GM12878 (cell line): ENCODE measurements at regions not wholly inside any gene's neighbourhood (a gene's known extent, or its start where the extent isn't known, plus 50 kb on each side); places are given as distances from the start of the nearest gene placed in this dataset.

Experiments
- ATAC-seq: fragments of 200-7000 bp; cut with Tn5 transposase; 3 replicates; pipeline ENCODE4 v1.9.1; 2020; ENCODE audit warnings: mild to moderate bottlenecking, moderate library complexity
- BruUV-seq: library from RNA; stranded (reverse); fragments of 400-500 nt; replicated peaks from 2 replicates; lab custom pipeline; 2021; lab: Mats Ljungman, UMichigan
- CTCF ChIA-PET: fragments of 300-600 bp; sonication (Branson Sonifier 250); formaldehyde crosslinking; extraction: SDS; loops from one replicate; lab custom pipeline; 2021; ENCODE audit warnings: inconsistent platforms; lab: Yijun Ruan, JAX
- POLR2A ChIA-PET: fragments of 350-600 bp; formaldehyde crosslinking; extraction: SDS; loops from one replicate; lab custom pipeline; 2021; ENCODE audit warnings: inconsistent platforms; lab: Charles Lee
- RAD21 ChIA-PET: fragments of 300-600 bp; sonication (Branson Sonifier 250); formaldehyde crosslinking; loops from one replicate; lab custom pipeline; 2023; ENCODE audit warnings: antibody characterized with exemption; ENCODE audit not compliant: unreplicated experiment; lab: Charles Lee
- SMC1A ChIA-PET: fragments of 300-600 bp; sonication (Branson Sonifier 250); formaldehyde crosslinking; loops from one replicate; lab custom pipeline; 2023; ENCODE audit not compliant: unreplicated experiment, uncharacterized antibody; lab: Charles Lee
- DNase-seq: peaks from one replicate; pipeline ENCODE4 v3.0.0-alpha.2; 2011; ENCODE audit warnings: low read depth, low spot score
- FAIRE-seq: peaks from 3 replicates; lab custom pipeline; 2011; peaks lifted over from hg19 to GRCh38; lab: Jason Lieb, UNC
- H2AFZ ChIP-seq: 2 replicates; pipeline ENCODE4 v1.6.0; 2011; ENCODE audit warnings: low read depth, low read length, control low read depth; ENCODE audit not compliant: control insufficient read depth
- H3K27ac ChIP-seq: 2 replicates; pipeline ENCODE4 v1.5.1; 2011; ENCODE audit warnings: control low read depth; ENCODE audit not compliant: control insufficient read depth, insufficient read depth
- H3K27me3 ChIP-seq, 2 experiments: replicated peaks in 1 of 2; 2 replicates each; pipeline versions ENCODE4 v1.6.0 to v1.6.1; 2011; ENCODE audit warnings: low read length in 1 of 2; ENCODE audit not compliant: control insufficient read depth in 2 of 2, insufficient read depth in 2 of 2
- H3K36me3 ChIP-seq, 2 experiments: 2 replicates each; pipeline ENCODE4 v1.5.1; 2011; ENCODE audit warnings: low read length in 1 of 2; ENCODE audit not compliant: control insufficient read depth in 2 of 2, insufficient read depth in 2 of 2
- H3K4me1 ChIP-seq: 2 replicates; pipeline ENCODE4 v1.6.1; 2011; ENCODE audit warnings: mild to moderate bottlenecking, low read length, moderate library complexity, mixed read lengths; ENCODE audit not compliant: control insufficient read depth, insufficient read depth
- H3K4me2 ChIP-seq: 2 replicates; pipeline ENCODE4 v1.6.0; 2011; ENCODE audit warnings: control low read depth; ENCODE audit not compliant: control insufficient read depth, insufficient read depth
- H3K4me3 ChIP-seq: fragments of 200-600 bp; sonication (generic); 2 replicates; pipeline ENCODE4 v1.5.1; 2016
- H3K79me2 ChIP-seq: 2 replicates; pipeline ENCODE4 v1.6.0; 2011; ENCODE audit warnings: low read length; ENCODE audit not compliant: control insufficient read depth, insufficient read depth
- H3K9ac ChIP-seq: 2 replicates; pipeline ENCODE4 v1.8.0; 2011; ENCODE audit warnings: low read length, control low read depth, mixed read lengths; ENCODE audit not compliant: control insufficient read depth, insufficient read depth
- H3K9me3 ChIP-seq: replicated peaks from 3 replicates; pipeline ENCODE4 v1.5.1; 2011; ENCODE audit warnings: mild to moderate bottlenecking, low read length; ENCODE audit not compliant: control insufficient read depth, insufficient read depth
- H4K20me1 ChIP-seq: 2 replicates; pipeline ENCODE4 v1.6.0; 2011; ENCODE audit not compliant: control insufficient read depth, insufficient read depth
- CREB1 ChIP-seq: IDR thresholded peaks from 2 replicates; pipeline ENCODE4 v1.6.1; 2012; ENCODE audit warnings: low read depth, mild to moderate bottlenecking, inconsistent platforms
- CUX1 ChIP-seq: IDR thresholded peaks from 2 replicates; pipeline ENCODE4 v1.6.1; 2012; ENCODE audit warnings: improper control_type of control experiment, low read depth, low read length; ENCODE audit not compliant: insufficient replicate concordance
- EZH2 ChIP-seq: IDR thresholded peaks from 2 replicates; pipeline ENCODE4 v1.6.1; 2012; ENCODE audit warnings: low read depth, mild to moderate bottlenecking, control low read depth, inconsistent platforms, low read length, borderline replicate concordance; ENCODE audit not compliant: control insufficient read depth
- FOS ChIP-seq: IDR thresholded peaks from 3 replicates; pipeline ENCODE4 v1.6.1; 2011; ENCODE audit warnings: borderline replicate concordance; ENCODE audit not compliant: insufficient read length; ENCODE audit errors: extremely low read depth
- HDAC2 ChIP-seq: fragments of 200-600 bp; sonication (generic); IDR thresholded peaks from 2 replicates; pipeline ENCODE4 v1.6.1; 2017
- HDAC6 ChIP-seq: fragments of 200-600 bp; sonication (generic); IDR thresholded peaks from one replicate; pipeline ENCODE4 v1.8.0; 2017; ENCODE audit warnings: antibody characterized with exemption; ENCODE audit not compliant: unreplicated experiment
- HDGF ChIP-seq: fragments of 450-650 bp; IDR thresholded peaks from 2 replicates; pipeline ENCODE4 v1.6.1; 2016; ENCODE audit warnings: antibody characterized with exemption
- IKZF2 ChIP-seq, 2 experiments: fragments of 450-650 bp; IDR thresholded peaks; 2 replicates each; pipeline ENCODE4 v1.6.1; 2017; ENCODE audit warnings: mild to moderate bottlenecking in 2 of 2, moderate library complexity in 2 of 2
- MLLT1 ChIP-seq: fragments of 450-650 bp; IDR thresholded peaks from 2 replicates; pipeline ENCODE4 v1.6.1; 2016; ENCODE audit warnings: mild to moderate bottlenecking
- NFIC ChIP-seq: IDR thresholded peaks from 2 replicates; pipeline ENCODE4 v1.6.1; 2012; ENCODE audit warnings: low read depth, mild to moderate bottlenecking, inconsistent platforms, low read length, moderate library complexity
- PAX8 ChIP-seq: fragments of 450-650 bp; IDR thresholded peaks from 2 replicates; pipeline ENCODE4 v1.6.1; 2017; ENCODE audit warnings: mild to moderate bottlenecking, moderate library complexity
- RAD51 ChIP-seq: fragments of 450-650 bp; IDR thresholded peaks from 2 replicates; pipeline ENCODE4 v1.6.1; 2016; ENCODE audit warnings: moderate library complexity, mild to moderate bottlenecking, inconsistent platforms
- REST ChIP-seq: IDR thresholded peaks from 2 replicates; pipeline ENCODE4 v1.6.1; 2012; ENCODE audit warnings: mild to moderate bottlenecking, low read depth, low read length
- SRF ChIP-seq, 2 experiments: IDR thresholded peaks; 2 replicates each; pipeline ENCODE4 v1.6.1; 2011; ENCODE audit warnings: low read depth in 2 of 2, low read length in 2 of 2, mild to moderate bottlenecking in 1 of 2, moderate library complexity in 1 of 2
- TCF12 ChIP-seq: IDR thresholded peaks from 2 replicates; pipeline ENCODE4 v1.6.1; 2011; ENCODE audit warnings: low read depth, mild to moderate bottlenecking, low read length
- TCF7 ChIP-seq: IDR thresholded peaks from 2 replicates; pipeline ENCODE4 v1.6.1; 2014; ENCODE audit warnings: antibody characterized with exemption, borderline replicate concordance
- WRNIP1 ChIP-seq: IDR thresholded peaks from 2 replicates; pipeline ENCODE4 v1.6.1; 2011; ENCODE audit warnings: low read depth, low read length, improper control_type of control experiment, borderline replicate concordance
- ZBED1 ChIP-seq: IDR thresholded peaks from 2 replicates; pipeline ENCODE4 v1.6.1; 2016; ENCODE audit warnings: borderline replicate concordance
- WGBS: methylation state at CpG from one replicate; pipeline ENCODE4 v1.1.6; 2016; ENCODE audit warnings: low lambda C conversion rate; ENCODE audit not compliant: insufficient replicate concordance, insufficient coverage; ENCODE audit errors: missing lambda C conversion rate; 5-methylcytosine and 5-hydroxymethylcytosine counted together
- in situ Hi-C: fragments of 300-500 bp; cut with MboI; formaldehyde crosslinking; loops from 9 replicates; pipeline ENCODE4 v1.14.3; 2018; ENCODE audit warnings: mixed read lengths
- intact Hi-C: fragments of 100-400 bp; cut with micrococcal nuclease; formaldehyde crosslinking; loops from one replicate; pipeline ENCODE4 v1.14.2; 2022; ENCODE audit not compliant: unreplicated experiment

- no TSS peak for BruUV-seq
- intact Hi-C loops = no loop called here
- no peak for TF ChIP-seq HDGF
- no peak for TF ChIP-seq HDAC6
- TF ChIP-seq IKZF2 (IDR thresholded peaks at IDR 0.05) = no peak
- no peak for TF ChIP-seq CUX1
- no peak for TF ChIP-seq NFIC
- TF ChIP-seq PAX8 = no peak
- TF ChIP-seq CREB1 = no peak
- TF ChIP-seq TCF7 = no peak
- no peak for TF ChIP-seq REST
- TF ChIP-seq RAD51 = no peak
- no peak for TF ChIP-seq ZBED1
- TF ChIP-seq SRF (IDR thresholded peaks at IDR 0.05; ENCODE audit: low read depth in 2 of 2, low read length in 2 of 2) = no peak
- TF ChIP-seq MLLT1 = no peak
- no peak for TF ChIP-seq EZH2
- no peak for TF ChIP-seq TCF12
- no peak for TF ChIP-seq WRNIP1
- TF ChIP-seq HDAC2 = no peak
- TF ChIP-seq FOS = no peak
These were observed 332.6 kb downstream of the FAM170A start for GRCh38 chr5:119961993-119962392.

More at GRCh38 chr5:119961993-119962392, 332.6 kb downstream of the FAM170A start:
- H3K9me3 ChIP-seq = no peaks in the 10 kb centered on the region
- H3K9ac ChIP-seq = no peak overlapping the region
- ChIA-PET SMC1A (no interaction called here), RAD21 (no interaction called here), POLR2A (no interaction called here), CTCF (no interaction called here)
- DNase-seq = no peak
- H3K4me1 ChIP-seq = no peaks in the 10 kb centered on the region
- ATAC-seq = no peak
- 0% methylated on average over 1 of the region's 1 CpG for WGBS
- H2AFZ ChIP-seq = no peak overlapping the region
- no peak overlapping the region for H3K4me2 ChIP-seq
- no peak overlapping the region for H3K27ac ChIP-seq
- in situ Hi-C loops = no loop called here
- H3K27me3 ChIP-seq = no peaks in the 10 kb centered on the region
- H3K4me3 ChIP-seq = no peak overlapping the region
- no peaks in the 10 kb centered on the region for H3K79me2 ChIP-seq
- FAIRE-seq = no peak
- no peaks in the 10 kb centered on the region for H4K20me1 ChIP-seq
- H3K36me3 ChIP-seq = no peaks in the 10 kb centered on the region
